ENCODE measurements at regions not wholly inside any gene's neighbourhood (a gene's known extent, or its start where the extent isn't known, plus 50 kb on each side); places are given as distances from the start of the nearest gene placed in this dataset.

- Mint-ChIP-seq H3K4me1 (no peaks in the 10 kb centered on the region), H3K27me3 (no peaks in the 10 kb centered on the region), H3K4me3 (no peak overlapping the region), H3K9me3 (no peaks in the 10 kb centered on the region), H3K27ac (no peak overlapping the region)
- DNase-seq (no peak), ATAC-seq (peak; percentile 40)
Observed at GRCh38 chr4:107269175-107269574, 233.1 kb upstream of the DKK2 start.

GRCh38 chr4:107265859-107266258 lies 229.7 kb upstream of the DKK2 start:
- Mint-ChIP-seq H3K27me3 (peaks cover under 1% of the 10 kb centered on the region), H3K27ac (no peak overlapping the region), H3K4me3 (no peak overlapping the region), H3K9me3 (no peaks in the 10 kb centered on the region), H3K4me1 (no peaks in the 10 kb centered on the region)
- ATAC-seq: no peak
- DNase-seq: no peak

- peak overlapping the region in 1 of 2 donors; percentile 25 for H3K27ac Mint-ChIP-seq
- ATAC-seq (no peak), DNase-seq (no peak)
- peaks cover 8% of the 10 kb centered on the region for H3K27me3 Mint-ChIP-seq
- H3K4me3 Mint-ChIP-seq: no peak overlapping the region
- no peaks in the 10 kb centered on the region for H3K9me3 Mint-ChIP-seq
- no peaks in the 10 kb centered on the region for H3K4me1 Mint-ChIP-seq
Observed at GRCh38 chr4:107261241-107261874, 225.2 kb upstream of the DKK2 start.

GRCh38 chr4:107258359-107258758 lies 222.2 kb upstream of the DKK2 start:
- Mint-ChIP-seq H3K27ac (no peak overlapping the region), H3K9me3 (no peaks in the 10 kb centered on the region), H3K4me1 (no peaks in the 10 kb centered on the region), H3K4me3 (no peak overlapping the region), H3K27me3 (peaks cover 8% of the 10 kb centered on the region)
- DNase-seq: no peak
- no peak for ATAC-seq

- peaks cover 5% of the 10 kb centered on the region for H3K27me3 Mint-ChIP-seq
- no peak for ATAC-seq
- H3K9me3 Mint-ChIP-seq: no peaks in the 10 kb centered on the region
- no peak for DNase-seq
- H3K27ac Mint-ChIP-seq: no peak overlapping the region
- H3K4me1 Mint-ChIP-seq: no peaks in the 10 kb centered on the region
- no peak overlapping the region for H3K4me3 Mint-ChIP-seq
Observed at GRCh38 chr4:107255596-107255995, 219.5 kb upstream of the DKK2 start.

- H3K9me3 Mint-ChIP-seq: no peaks in the 10 kb centered on the region
- no peak overlapping the region for H3K4me3 Mint-ChIP-seq
- H3K4me1 Mint-ChIP-seq: no peaks in the 10 kb centered on the region
- ATAC-seq (no peak), DNase-seq (no peak)
- H3K27ac Mint-ChIP-seq: no peak overlapping the region
- no peaks in the 10 kb centered on the region for H3K27me3 Mint-ChIP-seq
Observed at GRCh38 chr4:107255114-107255513, 219.0 kb upstream of the DKK2 start.

- Mint-ChIP-seq H3K27ac (no peak overlapping the region), H3K4me1 (no peaks in the 10 kb centered on the region), H3K27me3 (no peaks in the 10 kb centered on the region), H3K4me3 (no peak overlapping the region), H3K9me3 (no peaks in the 10 kb centered on the region)
- DNase-seq (no peak), ATAC-seq (no peak)
Observed at GRCh38 chr4:107253579-107254068, 217.5 kb upstream of the DKK2 start.

- Mint-ChIP-seq H3K4me3 (no peak overlapping the region), H3K27ac (no peak overlapping the region)
- ATAC-seq: no peak
Observed at GRCh38 chr4:107253090-107253489, 217.0 kb upstream of the DKK2 start.

GRCh38 chr4:107252571-107252970 lies 216.5 kb upstream of the DKK2 start:
- DNase-seq: no peak
- H3K27me3 Mint-ChIP-seq: no peaks in the 10 kb centered on the region
- H3K4me3 Mint-ChIP-seq: no peak overlapping the region
- no peak for ATAC-seq
- H3K27ac Mint-ChIP-seq: no peak overlapping the region
- H3K4me1 Mint-ChIP-seq: no peaks in the 10 kb centered on the region
- no peaks in the 10 kb centered on the region for H3K9me3 Mint-ChIP-seq

More at GRCh38 chr4:107253090-107253489, 217.0 kb upstream of the DKK2 start:
- no peaks in the 10 kb centered on the region for H3K9me3 Mint-ChIP-seq
- no peaks in the 10 kb centered on the region for H3K27me3 Mint-ChIP-seq
- no peak for DNase-seq
- no peaks in the 10 kb centered on the region for H3K4me1 Mint-ChIP-seq

- no peak overlapping the region for H3K4me3 Mint-ChIP-seq
- no peaks in the 10 kb centered on the region for H3K4me1 Mint-ChIP-seq
- no peaks in the 10 kb centered on the region for H3K27me3 Mint-ChIP-seq
Observed at GRCh38 chr4:107248571-107248970, 212.5 kb upstream of the DKK2 start.

GRCh38 chr4:107247738-107248137 lies 211.6 kb upstream of the DKK2 start:
- no peak overlapping the region for H3K4me3 Mint-ChIP-seq
- H3K27ac Mint-ChIP-seq: no peak overlapping the region
- H3K4me1 Mint-ChIP-seq: no peaks in the 10 kb centered on the region
- no peaks in the 10 kb centered on the region for H3K9me3 Mint-ChIP-seq
- no peak for DNase-seq
- no peak for ATAC-seq
- no peaks in the 10 kb centered on the region for H3K27me3 Mint-ChIP-seq

More at GRCh38 chr4:107248571-107248970, 212.5 kb upstream of the DKK2 start:
- no peak for ATAC-seq
- no peak overlapping the region for H3K27ac Mint-ChIP-seq
- no peaks in the 10 kb centered on the region for H3K9me3 Mint-ChIP-seq
- DNase-seq: no peak

- no peak for DNase-seq
- no peaks in the 10 kb centered on the region for H3K27me3 Mint-ChIP-seq
- no peak for ATAC-seq
- no peaks in the 10 kb centered on the region for H3K4me1 Mint-ChIP-seq
- H3K4me3 Mint-ChIP-seq: no peak overlapping the region
- no peaks in the 10 kb centered on the region for H3K9me3 Mint-ChIP-seq
- no peak overlapping the region for H3K27ac Mint-ChIP-seq
Observed at GRCh38 chr4:107246761-107247160, 210.6 kb upstream of the DKK2 start.

GRCh38 chr4:107243141-107243781 lies 207.1 kb upstream of the DKK2 start:
- H3K27ac Mint-ChIP-seq: peak overlapping the region in 1 of 2 donors; percentile 8
- no peak for ATAC-seq
- no peak for DNase-seq
- H3K4me3 Mint-ChIP-seq: no peak overlapping the region
- H3K27me3 Mint-ChIP-seq: no peaks in the 10 kb centered on the region
- H3K9me3 Mint-ChIP-seq: no peaks in the 10 kb centered on the region
- H3K4me1 Mint-ChIP-seq: no peaks in the 10 kb centered on the region

- DNase-seq (no peak), ATAC-seq (no peak)
- H3K27ac Mint-ChIP-seq: no peak overlapping the region
- H3K4me1 Mint-ChIP-seq: no peaks in the 10 kb centered on the region
- no peak overlapping the region for H3K4me3 Mint-ChIP-seq
- H3K27me3 Mint-ChIP-seq: no peaks in the 10 kb centered on the region
- no peaks in the 10 kb centered on the region for H3K9me3 Mint-ChIP-seq
Observed at GRCh38 chr4:107220976-107221375, 184.9 kb upstream of the DKK2 start.

- no peak for DNase-seq
- no peak for ATAC-seq
- Mint-ChIP-seq H3K4me1 (no peaks in the 10 kb centered on the region), H3K4me3 (no peak overlapping the region), H3K9me3 (no peaks in the 10 kb centered on the region), H3K27ac (no peak overlapping the region), H3K27me3 (no peaks in the 10 kb centered on the region)
Observed at GRCh38 chr4:107219681-107220080, 183.6 kb upstream of the DKK2 start.

- ATAC-seq: no peak
- no peak for DNase-seq
- no peak overlapping the region for H3K27ac Mint-ChIP-seq
- no peaks in the 10 kb centered on the region for H3K27me3 Mint-ChIP-seq
- H3K9me3 Mint-ChIP-seq: no peaks in the 10 kb centered on the region
- no peak overlapping the region for H3K4me3 Mint-ChIP-seq
- no peaks in the 10 kb centered on the region for H3K4me1 Mint-ChIP-seq
Observed at GRCh38 chr4:107216379-107216778, 180.3 kb upstream of the DKK2 start.

- Mint-ChIP-seq H3K27ac (no peak overlapping the region), H3K4me3 (no peak overlapping the region)
- DNase-seq: no peak
Observed at GRCh38 chr4:107215222-107215621, 179.1 kb upstream of the DKK2 start.

More at GRCh38 chr4:107215222-107215621, 179.1 kb upstream of the DKK2 start:
- Mint-ChIP-seq H3K27me3 (no peaks in the 10 kb centered on the region), H3K9me3 (no peaks in the 10 kb centered on the region), H3K4me1 (no peaks in the 10 kb centered on the region)
- no peak for ATAC-seq

All from stimulated activated naive CD8-positive, alpha-beta T cell treated with anti-CD3 and anti-CD28 coated beads, Interleukin-15, amount 100 ng/mL, for 72 hours (primary cell).